Uterus (tissue), 3 donors: ENCODE measurements at regions not wholly inside any gene's neighbourhood (a gene's known extent, or its start where the extent isn't known, plus 50 kb on each side); places are given as distances from the start of the nearest gene placed in this dataset.

Experiments
- DNase-seq, 2 donors: peaks; one replicate each; pipeline ENCODE4 v3.0.0-alpha.2; 2019 to 2020
- H3K27ac ChIP-seq, 2 donors: fragments of 200-600 bp; sonication (generic); 1 replicate in 1 of 2; 2 replicates in 1 of 2; pipeline ENCODE4 v1.5.1; 2016 to 2018
- H3K27me3 ChIP-seq, 2 donors: fragments of 200-600 bp; sonication (generic); one replicate each; pipeline ENCODE4 v1.5.1; 2018 to 2019; ENCODE audit warnings: control low read depth in 1 of 2
- H3K36me3 ChIP-seq, 2 donors: fragments of 200-600 bp; sonication (generic); one replicate each; pipeline ENCODE4 v1.5.1; 2019; ENCODE audit warnings: control low read depth in 1 of 2
- H3K4me1 ChIP-seq, 2 donors: fragments of 200-600 bp; sonication (generic); one replicate each; pipeline ENCODE4 v1.5.1; 2018 to 2019; ENCODE audit warnings: control low read depth in 1 of 2
- H3K4me3 ChIP-seq, 2 donors: fragments of 200-600 bp; sonication (generic); 1 replicate in 1 of 2; 2 replicates in 1 of 2; pipeline ENCODE4 v1.5.1; 2018 to 2019; ENCODE audit warnings: mild to moderate bottlenecking in 1 of 2
- H3K9me3 ChIP-seq, 2 donors: fragments of 200-600 bp; sonication (generic); one replicate each; pipeline ENCODE4 v1.5.1; 2019; ENCODE audit warnings: control low read depth in 1 of 2
- CTCF ChIP-seq, 4 experiments: fragments of 200-600 bp in 2 of 4; fragments of 450-650 bp in 2 of 4; sonication (generic) in 2 of 4; IDR thresholded peaks; one replicate each; pipeline ENCODE4 v1.5.1; 2016 to 2019; ENCODE audit warnings: antibody characterized with exemption in 4 of 4, mild to moderate bottlenecking in 2 of 4, moderate library complexity in 1 of 4
- POLR2A ChIP-seq, 2 donors: fragments of 450-650 bp; IDR thresholded peaks; one replicate each; pipeline ENCODE4 v1.6.1; 2016; ENCODE audit warnings: antibody characterized with exemption in 2 of 2, mild to moderate bottlenecking in 1 of 2, moderate library complexity in 1 of 2
- intact Hi-C: fragments of 100-400 bp; cut with DNase I; formaldehyde crosslinking; loops from one replicate; pipeline ENCODE4 v1.15.1; 2023; ENCODE audit warnings: low total_unique reads
- donor health status: DM: yes; HTN: yes; CAD: no.

DNA sequence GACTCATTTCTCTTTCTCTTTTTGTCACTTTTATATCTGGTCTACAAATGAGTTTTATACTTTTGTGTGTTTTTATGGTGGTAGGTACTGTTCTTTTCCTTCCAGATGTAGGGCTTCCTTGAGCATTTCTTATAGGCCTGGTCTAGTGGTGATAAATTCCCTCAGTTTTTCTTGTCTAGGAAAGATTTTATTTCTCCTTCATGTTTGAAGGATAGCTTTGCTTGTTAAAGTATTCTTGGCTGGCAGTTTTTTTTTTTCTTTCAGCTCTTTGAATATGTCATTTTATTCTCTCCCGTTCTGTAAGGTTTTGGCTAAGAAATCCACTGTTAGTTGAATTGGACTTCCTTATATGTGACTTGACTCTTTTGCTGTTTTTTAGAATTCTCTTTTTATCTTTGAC, 292.7 kb downstream of the RPS24 start:
- H3K27me3 ChIP-seq = no peaks in the 10 kb centered on the region
- peaks cover 0 to 6% of the 10 kb centered on the region in 2 donors for H3K9me3 ChIP-seq
- no peaks in the 10 kb centered on the region for H3K36me3 ChIP-seq
- H3K4me1 ChIP-seq = no peaks in the 10 kb centered on the region
- no peak overlapping the region for H3K4me3 ChIP-seq
- TF ChIP-seq CTCF (IDR thresholded peaks at IDR 0.05) = no peak
- no peak for TF ChIP-seq POLR2A (IDR thresholded peaks at IDR 0.05)
- H3K27ac ChIP-seq = no peak overlapping the region
- DNase-seq = no peak
- intact Hi-C loops = no loop called here

DNA sequence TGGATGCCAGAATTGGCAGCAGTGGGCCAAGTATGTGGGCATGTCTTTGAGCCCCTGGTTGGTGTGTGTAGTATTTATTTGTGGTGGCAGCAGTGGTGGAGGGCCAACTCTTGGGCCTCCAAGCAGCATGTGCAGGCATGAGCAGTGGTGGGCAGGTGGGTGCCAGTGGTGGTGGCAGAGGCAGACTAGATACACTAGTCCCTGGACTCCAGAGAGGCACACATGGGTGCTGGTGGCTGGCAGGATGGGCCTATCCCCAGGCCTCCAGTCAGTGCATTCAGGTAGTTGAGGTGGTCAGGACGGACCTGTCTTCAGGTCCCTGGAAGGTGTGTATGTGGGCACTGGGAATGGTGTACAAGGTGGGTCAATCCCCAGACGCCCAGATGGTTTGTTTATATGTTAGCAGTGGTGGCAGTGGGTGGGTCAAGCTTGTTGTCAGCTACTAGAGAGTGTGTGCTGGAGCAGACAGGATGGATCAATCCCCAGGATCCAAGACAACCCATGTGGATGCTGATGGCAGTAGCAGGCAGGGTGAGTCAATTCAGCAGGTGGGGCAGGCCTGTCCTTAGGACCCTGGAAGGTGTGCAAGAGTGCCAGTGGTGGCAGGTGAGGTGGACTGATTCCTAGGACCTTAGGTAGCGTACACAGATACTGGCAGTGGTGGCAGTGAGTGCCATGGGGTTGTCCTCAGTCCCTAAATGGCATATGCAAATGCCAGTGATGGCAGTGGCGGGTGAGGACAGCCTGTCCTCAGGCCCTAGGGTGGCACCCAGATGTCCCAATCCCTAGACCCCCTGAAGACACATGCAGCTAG, 294.3 kb downstream of the RPS24 start:
- Histone ChIP-seq H3K36me3 (no peaks in the 10 kb centered on the region), H3K4me3 (no peak overlapping the region), H3K27ac (no peak overlapping the region), H3K9me3 (peaks cover 0 to 6% of the 10 kb centered on the region in 2 donors), H3K27me3 (no peaks in the 10 kb centered on the region), H3K4me1 (no peaks in the 10 kb centered on the region)
- intact Hi-C loops = no loop called here
- no peak for TF ChIP-seq CTCF (IDR thresholded peaks at IDR 0.05)
- TF ChIP-seq POLR2A (IDR thresholded peaks at IDR 0.05) = no peak
- no peak for DNase-seq

GRCh38 chr10:78328592-78329404, 295.1 kb downstream of the RPS24 start:
- no peak for DNase-seq
- no peak overlapping the region for H3K27ac ChIP-seq
- no peaks in the 10 kb centered on the region for H3K4me1 ChIP-seq
- intact Hi-C loops = no loop called here
- H3K9me3 ChIP-seq = peaks cover 0 to 6% of the 10 kb centered on the region in 2 donors
- H3K27me3 ChIP-seq = no peaks in the 10 kb centered on the region
- H3K36me3 ChIP-seq = no peaks in the 10 kb centered on the region
- TF ChIP-seq CTCF (IDR thresholded peaks at IDR 0.05) = no peak
- no peak for TF ChIP-seq POLR2A (IDR thresholded peaks at IDR 0.05)
- no peak overlapping the region for H3K4me3 ChIP-seq

GRCh38 chr10:78330884-78331283, 297.2 kb downstream of the RPS24 start:
- Histone ChIP-seq H3K4me3 (no peak overlapping the region), H3K36me3 (no peaks in the 10 kb centered on the region), H3K27ac (peak overlapping the region; percentile 70 to 84), H3K4me1 (peaks cover 0 to 5% of the 10 kb centered on the region in 2 donors), H3K9me3 (peaks cover 0 to 6% of the 10 kb centered on the region in 2 donors), H3K27me3 (no peaks in the 10 kb centered on the region)
- TF ChIP-seq POLR2A (IDR thresholded peaks at IDR 0.05) (no peak), CTCF (IDR thresholded peaks at IDR 0.05) (no peak)
- intact Hi-C loops = no loop called here
- peak in 1 of 2 donors; percentile 13 for DNase-seq

DNA sequence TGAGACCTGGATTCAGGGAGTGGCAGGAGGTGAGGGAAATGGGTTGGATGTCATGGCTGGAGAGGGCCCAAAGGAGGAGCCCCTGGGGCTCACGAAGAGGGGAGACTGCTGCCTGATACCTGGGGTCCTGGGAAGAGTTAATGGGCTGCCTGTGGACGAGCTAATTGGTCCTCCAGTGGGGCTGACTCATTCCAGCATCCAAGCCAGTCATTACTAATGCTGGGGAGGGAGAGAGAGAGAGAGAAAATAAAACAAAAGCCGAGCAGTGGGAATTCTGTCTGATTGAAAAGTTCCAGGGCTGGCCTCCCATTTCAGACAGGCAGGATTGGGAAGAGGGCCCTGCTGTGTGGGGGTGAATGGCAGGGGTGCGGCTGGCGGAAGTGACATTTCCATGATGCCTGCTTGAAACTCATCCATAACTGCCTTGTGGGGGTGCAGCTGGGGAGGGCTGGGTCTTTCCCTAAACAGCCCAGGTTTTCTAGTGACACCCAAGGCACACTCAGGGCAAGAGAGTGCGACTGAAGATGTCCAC, 297.8 kb downstream of the RPS24 start:
- peak; percentile 69 to 79 for DNase-seq
- intact Hi-C loops = no loop called here
- H3K27me3 ChIP-seq = no peaks in the 10 kb centered on the region
- peak overlapping the region; percentile 70 to 84 for H3K27ac ChIP-seq
- H3K4me3 ChIP-seq = no peak overlapping the region
- H3K9me3 ChIP-seq = peaks cover 0 to 2% of the 10 kb centered on the region in 2 donors
- no peak for TF ChIP-seq POLR2A (IDR thresholded peaks at IDR 0.05)
- TF ChIP-seq CTCF (IDR thresholded peaks at IDR 0.05) = no peak
- H3K36me3 ChIP-seq = no peaks in the 10 kb centered on the region
- H3K4me1 ChIP-seq = peaks cover 0 to 9% of the 10 kb centered on the region in 2 donors
